OCI-LY1 (cell line): ENCODE measurements at regions not wholly inside any gene's neighbourhood (a gene's known extent, or its start where the extent isn't known, plus 50 kb on each side); places are given as distances from the start of the nearest gene placed in this dataset.

Experiments
- H2AFZ ChIP-seq: fragments of 200-600 bp; sonication (generic), shearing (Covaris generic); 2 replicates; pipeline ENCODE4 v1.6.0; 2014; ENCODE audit warnings: antibody characterized with exemption, mild to moderate bottlenecking, low read length
- H3F3A ChIP-seq: fragments of 200-600 bp; sonication (generic), shearing (Covaris generic); 2 replicates; pipeline ENCODE4 v1.6.0; 2014; ENCODE audit warnings: mild to moderate bottlenecking, antibody characterized with exemption, low read length, moderate library complexity; ENCODE audit not compliant: insufficient read depth
- H3K27ac ChIP-seq: fragments of 200-600 bp; sonication (generic); 2 replicates; pipeline ENCODE4 v1.5.1; 2014; ENCODE audit warnings: low read length, mixed run types, mild to moderate bottlenecking, low read depth; ENCODE audit not compliant: poor library complexity, severe bottlenecking
- H3K27me3 ChIP-seq: fragments of 200-600 bp; sonication (generic); 2 replicates; pipeline ENCODE4 v1.6.0; 2014; ENCODE audit warnings: antibody characterized with exemption, mild to moderate bottlenecking, low read length, moderate library complexity; ENCODE audit not compliant: insufficient read depth
- H3K36me3 ChIP-seq: fragments of 200-600 bp; sonication (generic); 2 replicates; pipeline ENCODE4 v1.6.1; 2014; ENCODE audit warnings: mild to moderate bottlenecking, antibody characterized with exemption, low read length, moderate library complexity, mixed read lengths; ENCODE audit not compliant: insufficient read depth
- H3K4me1 ChIP-seq: fragments of 200-600 bp; sonication (generic); 2 replicates; pipeline ENCODE4 v1.5.1; 2014; ENCODE audit warnings: mild to moderate bottlenecking, low read length, moderate library complexity; ENCODE audit not compliant: insufficient read depth, severe bottlenecking
- H3K4me2 ChIP-seq: fragments of 200-600 bp; sonication (generic), shearing (Covaris generic); 2 replicates; pipeline ENCODE4 v1.6.1; 2014; ENCODE audit warnings: low read length
- H3K4me3 ChIP-seq: fragments of 200-600 bp; sonication (generic); 2 replicates; pipeline ENCODE4 v1.5.1; 2014; ENCODE audit warnings: low read length, low read depth, mild to moderate bottlenecking, mixed read lengths; ENCODE audit not compliant: poor library complexity, severe bottlenecking
- H3K79me2 ChIP-seq: fragments of 200-600 bp; shearing (Covaris generic); 2 replicates; pipeline ENCODE4 v1.6.1; 2016; ENCODE audit warnings: mixed run types, low read length, mixed read lengths; ENCODE audit not compliant: insufficient read depth
- H3K9ac ChIP-seq: fragments of 200-600 bp; sonication (generic), shearing (Covaris generic); 2 replicates; pipeline ENCODE4 v1.6.1; 2014; ENCODE audit warnings: mild to moderate bottlenecking, low read length, mixed read lengths
- H3K9me2 ChIP-seq: fragments of 200-600 bp; sonication (generic), shearing (Covaris generic); 2 replicates; pipeline ENCODE4 v1.6.1; 2014; ENCODE audit warnings: low read depth, mild to moderate bottlenecking, low read length, mixed read lengths
- H3K9me3 ChIP-seq: fragments of 200-600 bp; shearing (Covaris generic); 2 replicates; pipeline ENCODE4 v1.6.1; 2014; ENCODE audit warnings: low read length, mixed read lengths
- H4K20me1 ChIP-seq: fragments of 200-600 bp; sonication (generic), shearing (Covaris generic); 2 replicates; pipeline ENCODE4 v1.6.0; 2016; ENCODE audit warnings: mild to moderate bottlenecking, low read length; ENCODE audit not compliant: insufficient read depth
- CTCF ChIP-seq: fragments of 200-600 bp; sonication (generic), shearing (Covaris generic); IDR thresholded peaks from 2 replicates; pipeline ENCODE4 v1.5.1; 2017; ENCODE audit warnings: mild to moderate bottlenecking, antibody characterized with exemption, low read length, moderate library complexity, mixed read lengths
- EZH2 ChIP-seq: fragments of 200-600 bp; sonication (generic), shearing (Covaris generic); IDR thresholded peaks from 2 replicates; pipeline ENCODE4 v1.8.0; 2017; ENCODE audit warnings: borderline replicate concordance, mixed run types, mild to moderate bottlenecking, antibody characterized with exemption, low read length, moderate library complexity, mixed read lengths

GRCh38 chr4:63901304-63901703, 507.9 kb downstream of the TECRL start:
- Histone ChIP-seq H3F3A (no peaks in the 10 kb centered on the region), H4K20me1 (no peaks in the 10 kb centered on the region), H2AFZ (no peak overlapping the region), H3K79me2 (no peaks in the 10 kb centered on the region), H3K9ac (no peak overlapping the region), H3K9me2 (no peaks in the 10 kb centered on the region), H3K27ac (no peak overlapping the region), H3K27me3 (no peaks in the 10 kb centered on the region), H3K9me3 (no peaks in the 10 kb centered on the region), H3K4me3 (no peak overlapping the region), H3K36me3 (no peaks in the 10 kb centered on the region), H3K4me2 (no peak overlapping the region), H3K4me1 (no peaks in the 10 kb centered on the region)
- TF ChIP-seq EZH2 (no peak), CTCF (no peak)

GRCh38 chr4:63898961-63899360, 510.3 kb downstream of the TECRL start:
- H3K9me2 ChIP-seq = no peaks in the 10 kb centered on the region
- no peaks in the 10 kb centered on the region for H3K9me3 ChIP-seq
- H3K79me2 ChIP-seq = no peaks in the 10 kb centered on the region
- no peak overlapping the region for H3K9ac ChIP-seq
- H2AFZ ChIP-seq = no peak overlapping the region
- H3F3A ChIP-seq = no peaks in the 10 kb centered on the region
- H3K27me3 ChIP-seq = no peaks in the 10 kb centered on the region
- H3K4me3 ChIP-seq = no peak overlapping the region
- no peaks in the 10 kb centered on the region for H3K4me1 ChIP-seq
- no peaks in the 10 kb centered on the region for H4K20me1 ChIP-seq
- no peak overlapping the region for H3K27ac ChIP-seq
- TF ChIP-seq EZH2 = no peak
- TF ChIP-seq CTCF = no peak
- no peaks in the 10 kb centered on the region for H3K36me3 ChIP-seq
- H3K4me2 ChIP-seq = no peak overlapping the region

- Histone ChIP-seq H3K79me2 (no peaks in the 10 kb centered on the region), H3K9me3 (no peaks in the 10 kb centered on the region), H3K4me2 (no peak overlapping the region), H4K20me1 (no peaks in the 10 kb centered on the region), H3F3A (no peaks in the 10 kb centered on the region), H3K4me1 (no peaks in the 10 kb centered on the region), H3K27me3 (no peaks in the 10 kb centered on the region), H3K4me3 (no peak overlapping the region), H3K9ac (no peak overlapping the region), H2AFZ (no peak overlapping the region), H3K27ac (no peak overlapping the region), H3K9me2 (no peaks in the 10 kb centered on the region), H3K36me3 (no peaks in the 10 kb centered on the region)
- no peak for TF ChIP-seq CTCF
- no peak for TF ChIP-seq EZH2
Measured at GRCh38 chr4:63894161-63894560, 515.1 kb downstream of the TECRL start.
